HG03439 (cell line): ENCODE measurements at regions not wholly inside any gene's neighbourhood (a gene's known extent, or its start where the extent isn't known, plus 50 kb on each side); places are given as distances from the start of the nearest gene placed in this dataset.
"Not testable (repeated sequence)": the region's sequence is repeated elsewhere in the genome, so short reads cannot be mapped to it uniquely, and the experiment has no call there.

Experiments
- ATAC-seq: cut with Tn5 transposase; IDR thresholded peaks from one replicate; pipeline ENCODE4 v1.9.1; 2021; ENCODE audit warnings: mild to moderate bottlenecking, moderate library complexity; ENCODE audit not compliant: unreplicated experiment

- no peak for ATAC-seq
Observed at GRCh38 chr10:25076506-25077177, 60.2 kb downstream of the THNSL1 start.

- ATAC-seq: no peak
Observed at GRCh38 chr10:25078658-25079431, 62.4 kb downstream of the THNSL1 start.

GRCh38 chr10:25080880-25081581 lies 64.6 kb downstream of the THNSL1 start:
- peak; percentile 80 for ATAC-seq

GRCh38 chr10:25082276-25083204 lies 66.1 kb downstream of the THNSL1 start:
- ATAC-seq: no peak

- ATAC-seq: no peak
Observed at GRCh38 chr10:25083546-25084111, 67.2 kb downstream of the THNSL1 start.

GRCh38 chr10:25084447-25084846 lies 68.0 kb downstream of the THNSL1 start:
- ATAC-seq: no peak

GRCh38 chr10:25094590-25094989 lies 78.2 kb downstream of the THNSL1 start:
- no peak for ATAC-seq

GRCh38 chr10:25097669-25098411 lies 77.0 kb upstream of the GPR158 start:
- ATAC-seq: no peak

GRCh38 chr10:25100141-25100540 lies 74.7 kb upstream of the GPR158 start:
- no peak for ATAC-seq

GRCh38 chr10:25101461-25102146 lies 73.2 kb upstream of the GPR158 start:
- no peak for ATAC-seq

GRCh38 chr10:25102147-25102822 lies 72.5 kb upstream of the GPR158 start:
- no peak for ATAC-seq

GRCh38 chr10:25103703-25104102 lies 71.1 kb upstream of the GPR158 start:
- ATAC-seq: no peak

GRCh38 chr10:25104441-25104840 lies 70.4 kb upstream of the GPR158 start:
- ATAC-seq: no peak

GRCh38 chr10:25105262-25105661 lies 69.5 kb upstream of the GPR158 start:
- no peak for ATAC-seq

GRCh38 chr10:25105743-25106260 lies 69.0 kb upstream of the GPR158 start:
- no peak for ATAC-seq

GRCh38 chr10:25107756-25108155 lies 67.0 kb upstream of the GPR158 start:
- no peak for ATAC-seq

GRCh38 chr10:25109896-25110295 lies 64.9 kb upstream of the GPR158 start:
- not testable (repeated sequence) for ATAC-seq

GRCh38 chr10:25112016-25112415 lies 62.8 kb upstream of the GPR158 start:
- no peak for ATAC-seq
